HK-2 (cell line): ENCODE measurements at regions not wholly inside any gene's neighbourhood (a gene's known extent, or its start where the extent isn't known, plus 50 kb on each side); places are given as distances from the start of the nearest gene placed in this dataset.
"Not testable (repeated sequence)": the region's sequence is repeated elsewhere in the genome, so short reads cannot be mapped to it uniquely, and the experiment has no call there.

Experiments used
- DNase-seq: peaks from one replicate; pipeline ENCODE4 v3.0.0-alpha.2; 2018; ENCODE audit not compliant: unreplicated experiment

DNA sequence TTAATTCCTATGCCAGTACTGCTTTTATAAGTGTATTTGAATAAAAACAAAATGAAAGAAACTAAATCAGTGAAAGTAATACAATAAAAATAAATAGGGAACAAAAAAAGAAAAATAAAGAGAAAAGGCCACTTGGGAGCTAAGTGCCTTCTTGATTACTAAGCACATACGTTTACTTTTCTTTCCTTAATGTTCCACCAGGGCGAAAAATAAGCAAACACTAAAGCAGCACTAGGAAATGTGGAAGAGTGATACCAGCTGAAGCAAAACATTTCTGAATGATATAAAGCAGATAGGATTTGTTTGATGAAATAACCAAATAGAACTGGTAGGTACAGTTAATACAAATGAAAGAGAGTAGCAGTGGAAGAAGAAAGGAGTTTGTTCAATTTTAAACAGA lies 132.8 kb upstream of the ZPLD1 start:
- no peak for DNase-seq

DNA sequence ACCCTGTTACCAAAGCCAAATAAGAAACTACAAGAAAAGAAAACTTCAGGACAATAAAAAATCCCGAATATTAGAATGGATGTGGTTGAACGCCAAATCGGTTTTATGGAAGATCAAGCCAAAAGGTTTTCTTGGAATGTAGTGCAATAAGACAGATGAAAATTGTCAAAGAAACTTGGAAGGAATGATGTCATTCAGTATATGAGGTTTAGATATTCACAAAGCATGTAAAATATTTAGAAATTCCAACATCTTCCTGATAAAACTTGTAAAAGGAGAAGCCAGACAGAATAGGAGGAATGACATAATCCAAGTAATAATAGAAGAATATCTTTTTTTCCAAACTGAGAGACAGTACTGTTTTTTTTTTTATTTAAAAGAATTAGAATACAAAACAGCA lies 130.3 kb upstream of the ZPLD1 start:
- DNase-seq, result no peak

DNA sequence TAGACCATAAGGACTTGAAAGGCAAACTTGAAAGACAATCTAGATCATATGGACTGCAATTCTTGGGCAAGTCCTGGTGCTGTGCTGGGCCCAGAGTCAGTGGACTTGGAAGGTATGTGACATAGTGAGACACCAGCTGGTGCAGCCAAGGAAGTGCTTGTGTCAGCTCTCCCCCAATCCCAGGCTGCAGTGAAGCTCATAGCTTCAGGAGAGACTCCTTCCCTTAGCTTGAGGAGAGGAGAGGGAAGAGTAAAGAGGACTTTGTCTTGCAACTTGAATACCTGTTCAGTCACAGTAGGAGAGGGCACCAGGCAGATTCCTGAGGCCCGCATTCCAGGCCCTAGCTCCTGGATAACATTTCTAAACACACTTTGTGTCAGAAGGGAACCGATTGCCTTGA lies 127.4 kb upstream of the ZPLD1 start:
- DNase-seq, result no peak

DNA sequence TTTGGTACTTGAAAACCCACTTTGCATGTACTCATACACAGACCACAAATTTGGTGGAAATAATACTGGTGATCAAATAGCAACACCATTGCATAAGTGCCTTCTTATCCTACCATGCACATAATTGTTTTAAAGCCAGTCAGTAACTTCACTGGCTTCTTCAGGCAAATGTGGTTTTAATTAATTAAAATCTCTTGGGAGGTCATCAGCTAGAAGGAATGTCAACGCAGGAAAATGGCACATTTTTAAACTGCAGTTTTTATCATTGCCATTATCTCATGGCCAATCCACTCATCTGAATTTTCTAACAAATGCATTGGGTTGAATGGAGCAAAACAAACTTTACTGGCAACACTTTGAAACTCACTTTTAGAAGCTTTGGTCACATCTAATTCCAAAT lies 105.7 kb upstream of the ZPLD1 start:
- no peak for DNase-seq

DNA sequence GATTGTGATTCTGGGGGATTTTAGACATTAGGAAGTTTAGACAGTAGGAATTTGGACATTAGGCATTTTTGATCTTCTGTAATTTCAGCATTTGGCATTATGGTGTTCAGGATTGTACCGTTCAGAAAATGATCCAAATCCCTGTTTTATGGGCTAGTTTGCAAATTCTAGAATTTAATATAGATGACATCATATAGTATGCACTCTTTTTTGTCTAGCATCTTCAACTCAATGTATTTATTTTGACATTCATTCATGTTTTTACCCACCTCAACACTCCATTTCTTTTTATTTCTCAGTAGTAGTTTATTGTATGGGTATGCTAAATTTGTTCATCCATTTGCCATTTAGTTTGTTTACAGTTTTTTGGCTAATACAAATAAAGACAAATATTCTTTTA lies 105.3 kb upstream of the ZPLD1 start:
- DNase-seq, result no peak

DNA sequence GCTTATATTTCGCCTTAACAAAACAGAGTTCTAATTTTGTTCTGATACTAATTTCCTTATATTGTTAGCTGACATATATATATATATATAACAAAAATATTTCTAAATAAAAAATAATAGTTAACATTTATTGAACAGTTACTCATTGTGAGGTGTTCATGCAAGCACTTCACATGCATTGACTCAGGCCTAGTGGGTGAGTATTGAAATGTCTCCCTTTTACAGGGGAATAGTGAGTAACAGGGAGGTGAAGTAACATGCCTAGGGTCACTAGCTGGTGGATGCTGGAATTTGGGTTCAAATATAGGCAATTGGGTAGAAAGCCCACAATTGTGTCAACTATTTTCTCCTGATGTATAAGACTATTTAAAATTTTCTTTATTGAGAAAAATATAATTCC lies 102.6 kb upstream of the ZPLD1 start:
- DNase-seq, result no peak

DNA sequence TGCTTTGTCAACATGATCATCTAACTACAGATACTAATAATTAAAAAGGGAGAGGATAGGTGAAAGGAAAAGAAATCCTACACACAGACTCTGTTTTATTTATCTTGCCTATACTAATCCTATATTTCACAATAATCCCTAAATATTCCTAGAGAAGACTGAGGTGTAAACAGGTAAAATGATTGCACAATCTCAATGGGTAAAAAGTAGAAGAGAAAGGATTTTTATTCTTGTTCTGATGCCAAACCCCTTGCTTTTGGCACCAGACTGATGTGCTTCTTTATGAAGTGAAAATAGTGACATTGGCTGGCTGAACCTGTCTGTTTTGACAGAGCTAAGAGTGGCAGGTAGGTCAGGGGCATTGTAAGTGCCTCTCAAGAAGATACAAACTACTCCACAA lies 101.9 kb upstream of the ZPLD1 start:
- no peak for DNase-seq

DNA sequence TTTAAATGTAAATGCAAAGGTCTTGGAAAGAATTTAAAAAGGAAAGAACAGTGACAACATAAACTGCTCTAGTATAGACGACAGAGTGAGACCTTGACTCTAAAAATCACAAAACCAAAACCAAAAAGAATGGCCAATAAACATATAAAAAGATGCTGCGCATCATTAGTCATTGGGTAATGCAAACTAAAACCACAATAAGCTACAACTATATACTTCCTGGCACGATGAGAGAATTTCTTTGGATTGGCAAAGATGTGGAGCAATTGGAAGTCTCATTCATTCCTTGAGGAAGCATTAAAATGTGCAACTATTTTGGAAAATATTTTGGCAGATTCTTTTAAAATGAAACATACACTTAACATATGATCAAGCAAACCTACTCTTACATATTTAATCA lies 98.7 kb upstream of the ZPLD1 start:
- DNase-seq, result no peak

DNA sequence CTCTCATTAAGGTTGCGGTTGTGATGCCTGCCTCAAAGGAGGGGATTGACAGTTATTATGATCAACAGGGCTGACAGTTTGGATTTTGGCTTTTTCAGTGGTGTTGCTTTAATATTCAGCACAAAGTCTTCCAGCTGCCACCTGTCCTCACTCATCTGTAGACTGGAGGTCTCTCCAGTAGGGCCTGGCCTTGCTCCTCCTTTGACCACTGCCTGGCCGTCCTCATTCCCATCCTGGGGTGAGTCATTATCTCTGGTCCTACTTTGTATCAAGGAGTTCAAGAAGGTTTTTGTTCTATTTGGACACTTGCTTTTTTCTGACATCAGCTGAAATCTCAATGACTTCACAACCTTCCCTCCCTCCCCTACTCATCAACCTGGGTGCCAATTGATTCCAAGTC lies 95.1 kb upstream of the ZPLD1 start:
- no peak for DNase-seq

DNA sequence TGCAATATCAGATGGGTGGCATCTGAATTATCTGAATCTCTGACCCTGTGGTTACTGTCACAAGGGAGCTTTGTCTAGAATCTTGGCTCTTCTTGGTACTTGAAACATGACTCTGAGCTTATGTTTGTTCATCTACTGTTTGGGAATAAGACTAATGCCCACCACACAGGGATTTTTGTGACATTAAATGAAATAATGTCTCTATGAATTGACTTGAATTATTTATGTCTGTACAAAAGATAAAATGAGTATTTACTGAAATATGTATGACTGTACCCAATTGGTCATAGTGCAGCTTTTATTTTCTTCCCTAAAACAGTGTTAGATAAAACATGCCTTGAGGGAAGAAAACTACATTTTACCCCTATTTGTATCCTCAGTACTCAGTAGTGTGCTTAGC lies 87.9 kb upstream of the ZPLD1 start:
- no peak for DNase-seq

DNA sequence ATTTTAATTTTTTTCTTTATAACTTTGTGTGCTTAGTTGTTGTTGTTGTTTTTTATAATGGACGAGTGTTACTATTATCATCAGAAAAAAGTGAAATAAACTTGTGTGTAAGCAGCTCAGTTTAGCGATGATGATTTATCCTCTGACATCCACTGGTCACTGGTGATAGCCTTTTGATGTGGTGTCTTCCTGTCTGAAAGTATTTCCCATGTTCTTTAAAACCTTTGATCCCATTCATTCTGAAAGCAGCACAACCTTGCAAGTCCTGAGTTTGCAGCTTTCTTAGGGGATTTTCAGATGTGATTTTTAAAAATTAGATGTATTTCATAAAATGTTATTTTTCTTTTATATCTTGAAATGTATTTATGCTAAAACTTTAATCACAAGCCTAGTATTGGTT lies 85.9 kb upstream of the ZPLD1 start:
- DNase-seq, result no peak

DNA sequence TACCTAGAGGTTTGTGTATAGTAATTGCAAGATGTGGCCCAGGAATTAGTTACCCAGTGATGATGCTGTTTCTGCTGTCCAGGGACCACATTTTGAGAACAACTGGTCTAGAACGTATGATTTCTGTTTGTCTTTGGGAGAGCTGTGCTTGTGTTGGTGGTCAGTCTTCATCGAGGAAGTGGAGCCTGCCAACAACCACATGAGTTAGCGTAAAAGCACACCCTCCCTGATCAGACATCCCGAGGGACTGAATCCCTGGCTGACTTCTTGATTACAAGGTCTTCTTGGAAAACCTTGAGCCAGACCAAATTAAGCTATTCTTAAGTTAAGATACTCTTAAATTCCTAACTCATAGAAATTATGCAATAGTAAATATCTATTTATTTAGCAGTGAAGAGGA lies 81.7 kb upstream of the ZPLD1 start:
- no peak for DNase-seq

DNA sequence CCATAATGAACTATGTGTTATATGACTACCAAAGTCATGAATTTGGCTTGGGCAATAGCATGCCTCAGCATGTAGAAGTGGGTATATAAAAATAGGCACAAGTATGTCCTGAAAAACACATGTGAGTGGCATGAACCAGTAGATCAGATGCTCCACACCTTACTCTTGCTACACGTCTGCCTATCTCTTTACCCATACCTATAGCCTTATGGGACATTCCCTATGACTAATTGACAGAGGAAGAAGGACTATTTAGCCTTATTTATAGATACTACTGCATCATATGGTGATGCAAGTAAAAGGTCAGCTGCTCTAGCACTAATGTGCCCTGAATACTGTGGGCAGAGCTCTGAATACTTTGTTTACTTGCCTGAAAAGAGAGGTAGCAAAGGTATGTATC lies 81.0 kb upstream of the ZPLD1 start:
- DNase-seq, result no peak

DNA sequence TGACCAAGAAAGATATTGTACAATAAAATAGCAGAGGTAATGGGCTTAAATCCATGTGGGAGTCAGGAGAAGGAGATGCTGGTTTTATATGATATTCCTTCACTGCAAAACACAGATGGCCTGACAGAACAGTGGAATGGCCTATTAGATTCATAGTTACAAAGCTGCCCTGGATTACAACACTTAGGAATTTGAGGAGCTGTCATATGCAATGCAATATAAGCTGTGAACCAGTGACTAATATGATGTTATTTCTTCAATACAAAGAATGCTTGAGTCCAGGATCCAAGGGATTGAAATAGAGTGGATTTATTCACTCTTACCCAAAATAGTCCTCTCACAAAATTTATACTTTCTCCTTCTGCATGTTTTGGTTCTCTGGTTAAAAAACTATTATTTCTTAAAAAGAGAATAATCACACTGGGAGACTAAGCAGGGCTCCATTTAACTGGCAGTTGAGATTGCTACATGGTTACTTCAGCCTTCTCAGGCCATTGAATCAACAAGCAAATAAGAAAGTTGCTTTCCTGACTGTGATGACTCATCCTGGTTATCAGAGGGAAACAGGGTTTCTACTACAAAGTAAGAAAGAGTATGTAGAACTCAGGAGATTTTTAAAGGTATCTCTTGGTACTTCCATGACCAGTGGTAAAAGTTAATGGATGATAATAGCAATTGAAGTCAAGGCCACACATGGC lies 79.8 kb upstream of the ZPLD1 start:
- no peak for DNase-seq

DNA sequence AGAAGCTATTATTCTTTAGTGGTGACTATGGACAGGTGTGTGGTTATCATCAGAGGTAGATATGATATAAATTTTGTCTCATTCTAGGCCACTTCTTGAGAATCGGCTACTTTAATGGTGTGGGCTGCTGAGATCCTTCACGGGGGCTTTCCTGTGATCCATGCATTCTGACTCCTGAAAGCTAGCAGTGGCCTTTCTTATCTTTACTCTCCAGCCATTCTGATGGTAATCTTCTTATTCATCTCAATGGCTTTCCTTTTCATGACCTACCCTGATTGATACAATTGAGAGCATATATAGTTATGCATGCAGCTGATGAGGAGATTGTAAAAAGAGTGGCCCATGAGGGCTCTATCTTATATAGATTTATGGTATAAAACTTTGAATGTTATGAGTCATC lies 78.3 kb upstream of the ZPLD1 start:
- DNase-seq, result no peak

DNA sequence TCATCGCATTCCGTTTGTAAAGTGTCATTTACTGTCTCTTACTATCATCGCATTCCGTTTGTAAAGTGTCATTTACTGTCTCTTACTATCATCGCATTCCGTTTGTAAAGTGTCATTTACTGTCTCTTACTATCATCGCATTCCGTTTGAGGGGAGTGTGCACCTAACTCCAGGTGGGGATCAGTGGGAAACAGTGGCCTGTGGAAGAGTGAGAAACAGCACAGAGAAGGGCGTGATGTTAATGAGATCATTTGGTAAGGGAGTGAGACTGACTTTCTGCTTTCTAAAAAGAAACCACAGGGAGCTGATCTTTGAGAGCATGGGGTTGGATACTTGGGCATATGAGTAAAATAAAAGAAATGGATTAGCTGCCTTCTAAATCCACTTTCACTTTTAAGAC lies 77.5 kb upstream of the ZPLD1 start:
- DNase-seq, result not testable (repeated sequence)

DNA sequence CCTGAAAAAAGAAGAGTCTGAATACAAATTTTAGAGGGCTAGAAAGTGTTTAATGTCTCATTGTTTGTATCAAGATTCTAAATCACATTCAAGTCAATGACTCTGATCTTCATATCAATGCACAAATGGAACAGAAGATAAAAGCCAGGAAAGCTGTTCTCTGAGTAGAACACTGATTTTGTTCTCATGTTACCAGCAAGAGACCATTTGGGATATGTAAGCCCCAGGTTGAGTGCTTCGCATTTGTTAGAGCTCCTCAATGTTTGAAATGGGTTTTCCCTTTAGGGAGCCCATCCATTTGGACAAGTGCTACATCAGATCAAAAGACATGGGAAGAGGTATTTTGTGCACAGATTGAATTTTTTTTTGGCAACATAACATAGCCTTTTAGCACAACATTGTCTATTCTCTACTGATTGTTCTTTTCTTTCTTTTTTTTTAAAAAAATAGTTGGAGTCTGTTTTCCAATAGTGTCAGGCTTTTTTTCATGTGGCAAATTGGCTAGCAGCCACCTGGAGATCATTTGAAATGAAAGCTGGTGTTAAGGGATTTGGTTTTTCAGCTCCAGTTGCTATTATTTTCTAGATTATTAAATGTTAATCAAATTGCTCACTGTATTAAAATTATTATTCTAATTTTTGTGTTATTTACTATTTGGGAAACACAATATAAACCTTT lies 74.5 kb upstream of the ZPLD1 start:
- no peak for DNase-seq

DNA sequence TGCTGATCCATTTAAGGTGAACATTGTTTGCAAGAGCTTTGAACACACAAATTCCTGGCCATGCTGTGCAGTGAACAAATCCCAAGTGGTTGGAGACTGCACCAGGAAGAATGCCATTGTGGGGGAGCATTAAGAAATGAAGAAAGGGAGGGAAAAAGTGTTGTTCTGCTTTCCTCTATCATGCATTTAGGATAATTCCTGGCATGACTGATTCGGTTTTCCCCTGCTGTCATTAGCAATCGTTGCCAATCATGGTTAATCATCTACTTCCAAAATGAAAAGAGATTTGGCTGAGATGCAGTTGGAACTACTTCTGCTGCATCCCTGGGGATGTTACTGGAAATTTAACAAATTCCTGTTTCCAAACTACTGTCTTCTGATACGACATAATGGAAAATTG lies 73.7 kb upstream of the ZPLD1 start:
- no peak for DNase-seq

DNA sequence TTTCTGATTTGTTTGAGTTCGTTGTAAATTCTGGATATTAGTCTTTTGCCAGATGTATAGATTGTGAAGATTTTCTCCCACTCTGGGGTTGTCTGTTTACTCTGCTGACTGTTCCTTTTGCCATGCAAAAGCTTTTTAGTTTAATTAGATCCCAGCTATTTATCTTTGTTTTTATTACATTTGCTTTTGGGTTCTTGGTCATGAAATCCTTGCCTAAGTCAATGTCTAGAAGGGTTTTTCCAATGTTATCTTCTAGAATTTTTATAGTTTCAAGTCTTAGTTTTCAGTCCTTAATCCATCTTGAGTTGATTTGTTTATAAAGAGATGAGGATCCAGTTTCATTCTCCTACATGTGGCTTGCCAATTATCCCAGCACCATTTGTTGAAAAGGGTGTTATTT lies 68.7 kb upstream of the ZPLD1 start:
- not testable (repeated sequence) for DNase-seq

DNA sequence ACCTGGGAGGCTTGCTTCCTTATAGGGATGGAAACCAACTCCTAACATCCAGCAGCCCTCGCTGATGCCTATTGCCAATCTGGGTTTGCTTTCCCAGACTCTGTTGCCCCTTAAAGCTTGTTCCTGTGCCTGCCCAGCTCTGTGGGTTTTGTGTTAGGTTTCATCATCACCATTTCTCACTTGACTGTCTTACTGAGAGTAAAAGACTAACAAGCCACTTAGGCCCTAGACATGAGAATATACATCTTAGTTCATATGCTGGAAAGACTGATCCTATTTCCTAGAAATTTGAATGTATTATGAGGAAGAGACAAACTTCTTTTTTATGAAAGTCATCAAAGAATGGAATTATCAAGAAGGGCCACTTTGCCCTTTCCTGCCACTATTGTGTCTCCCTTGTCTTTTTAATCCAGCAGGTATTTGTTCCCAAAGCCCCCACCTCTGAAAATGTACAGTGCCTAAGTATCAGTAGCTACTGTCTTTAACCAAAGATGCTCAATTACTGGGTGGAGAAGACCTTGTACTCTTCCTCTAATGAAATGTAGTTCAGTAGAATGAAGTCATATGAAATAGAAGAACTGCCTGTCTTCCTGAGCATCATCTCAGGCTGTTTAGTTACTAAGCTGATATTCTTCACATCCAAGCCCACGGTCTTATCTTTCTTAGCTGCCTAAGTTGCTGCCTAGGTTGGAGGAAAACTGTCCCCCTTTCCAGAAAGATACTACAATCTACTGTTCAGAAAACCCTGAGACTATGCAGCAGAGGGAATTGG lies 59.8 kb upstream of the ZPLD1 start:
- DNase-seq, result no peak

DNA sequence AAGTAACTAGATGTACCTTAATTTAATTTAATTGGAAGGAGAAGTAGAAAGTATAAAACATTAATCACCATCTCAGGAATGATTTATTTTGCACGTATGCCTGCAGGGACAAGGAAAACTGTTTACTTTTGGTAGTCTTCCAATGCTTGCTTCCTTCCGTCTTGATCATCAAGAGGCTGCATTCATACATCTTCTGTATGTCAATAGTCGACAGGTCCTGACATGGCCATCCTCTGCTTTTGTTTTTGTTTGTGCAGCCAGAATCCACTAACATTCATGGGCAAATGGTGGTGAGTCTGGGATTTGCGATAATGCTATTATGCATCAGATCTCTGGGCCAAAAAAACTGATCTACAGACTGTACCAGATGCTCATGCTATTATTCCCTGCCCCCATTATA lies 56.6 kb upstream of the ZPLD1 start:
- no peak for DNase-seq

DNA sequence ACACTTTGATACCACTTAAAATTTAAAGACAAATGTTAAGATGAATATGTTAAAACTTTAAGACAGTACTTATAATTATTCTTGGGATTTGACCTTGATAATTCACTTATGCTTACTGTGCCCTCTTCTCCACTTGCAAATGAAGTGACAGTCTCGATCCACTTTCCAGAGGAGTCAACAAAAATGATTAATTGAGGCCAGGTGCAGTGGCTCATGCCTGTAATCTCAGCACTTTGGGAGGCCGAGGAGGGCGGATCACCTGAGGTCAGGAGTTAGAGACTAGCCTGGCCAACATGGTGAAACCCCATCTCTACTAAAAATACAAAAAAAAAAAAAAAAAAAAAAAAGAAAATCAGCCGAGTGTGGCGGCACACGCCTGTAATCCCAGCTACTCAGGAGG lies 52.6 kb upstream of the ZPLD1 start:
- not testable (repeated sequence) for DNase-seq
